Adrenal gland (tissue), 9 donors: ENCODE measurements at regions not wholly inside any gene's neighbourhood (a gene's known extent, or its start where the extent isn't known, plus 50 kb on each side); places are given as distances from the start of the nearest gene placed in this dataset.
A peak's percentile ranks its signal among the peaks of the same experiment; 100 is the strongest.

Experiments used
- DNase-seq, 7 donors: peaks; one replicate each; pipeline ENCODE4 v3.0.0-alpha.2; 2019 to 2020
- H3K27ac ChIP-seq, 5 donors: fragments of 200-600 bp; sonication (generic) in 4 of 5; 1 replicate in 3 of 5; 2 replicates in 2 of 5; pipeline versions ENCODE4 v1.5.1 to v1.8.0; 2016 to 2020; ENCODE audit warnings: mild to moderate bottlenecking in 1 of 5
- H3K27me3 ChIP-seq: fragments of 200-600 bp; 2 replicates; pipeline ENCODE4 v1.8.0; 2021
- H3K36me3 ChIP-seq, 2 donors: fragments of 200-600 bp; replicated peaks in 1 of 2; 1 replicate in 1 of 2; 2 replicates in 1 of 2; pipeline versions ENCODE4 v1.5.1 to v1.8.0; 2018 to 2022
- H3K4me1 ChIP-seq, 2 donors: fragments of 200-600 bp; replicated peaks in 1 of 2; 1 replicate in 1 of 2; 2 replicates in 1 of 2; pipeline versions ENCODE4 v1.5.1 to v1.8.0; 2018 to 2021
- H3K4me3 ChIP-seq, 4 donors: fragments of 200-600 bp; sonication (generic) in 3 of 4; one replicate each; pipeline ENCODE4 v1.5.1; 2016 to 2018
- H3K9me3 ChIP-seq, 3 donors: fragments of 200-600 bp; sonication (generic) in 1 of 3; replicated peaks in 1 of 3; 1 replicate in 2 of 3; 2 replicates in 1 of 3; pipeline versions ENCODE4 v1.5.1 to v1.8.0; 2016 to 2021
- POLR2A ChIP-seq, 2 donors: fragments of 450-650 bp; IDR thresholded peaks; one replicate each; pipeline ENCODE4 v1.6.1; 2017; ENCODE audit warnings: antibody characterized with exemption in 2 of 2, mild to moderate bottlenecking in 2 of 2, moderate library complexity in 1 of 2
- WGBS, 4 donors: extraction: QIAGEN DNeasy Blood & Tissue Kit in 2 of 4; methylation state at CpG; one replicate each; pipeline versions ENCODE4 v1.1.5 to v1.1.7; 2013 to 2017; 5-methylcytosine and 5-hydroxymethylcytosine counted together
- intact Hi-C, 2 donors: fragments of 100-400 bp; cut with DNase I; formaldehyde crosslinking; loops; one replicate each; pipeline versions ENCODE4 v1.14.1 to v1.15.0; 2022 to 2023
- TF ChIP-seq, protein P1 (sequence below), 6 experiments: fragments of 450-650 bp in 4 of 6; fragments of 200-600 bp in 2 of 6; sonication (generic) in 1 of 6; IDR thresholded peaks; 1 replicate in 5 of 6; 2 replicates in 1 of 6; pipeline versions ENCODE4 v1.5.1 to v1.8.0; 2016 to 2021; ENCODE audit warnings: antibody characterized with exemption in 6 of 6, mild to moderate bottlenecking in 2 of 6, moderate library complexity in 1 of 6
- donor health status: healthy with polysubstance abuse.
- donor health status: Bipolar disorder and iron deficiency.
- donor health status: DM: yes; HTN: yes; CAD: no.
- donor health status: DM: no; HTN: no; CAD: no.
- donor health status: DM: no; HTN: no; CAD: no.

DNA sequence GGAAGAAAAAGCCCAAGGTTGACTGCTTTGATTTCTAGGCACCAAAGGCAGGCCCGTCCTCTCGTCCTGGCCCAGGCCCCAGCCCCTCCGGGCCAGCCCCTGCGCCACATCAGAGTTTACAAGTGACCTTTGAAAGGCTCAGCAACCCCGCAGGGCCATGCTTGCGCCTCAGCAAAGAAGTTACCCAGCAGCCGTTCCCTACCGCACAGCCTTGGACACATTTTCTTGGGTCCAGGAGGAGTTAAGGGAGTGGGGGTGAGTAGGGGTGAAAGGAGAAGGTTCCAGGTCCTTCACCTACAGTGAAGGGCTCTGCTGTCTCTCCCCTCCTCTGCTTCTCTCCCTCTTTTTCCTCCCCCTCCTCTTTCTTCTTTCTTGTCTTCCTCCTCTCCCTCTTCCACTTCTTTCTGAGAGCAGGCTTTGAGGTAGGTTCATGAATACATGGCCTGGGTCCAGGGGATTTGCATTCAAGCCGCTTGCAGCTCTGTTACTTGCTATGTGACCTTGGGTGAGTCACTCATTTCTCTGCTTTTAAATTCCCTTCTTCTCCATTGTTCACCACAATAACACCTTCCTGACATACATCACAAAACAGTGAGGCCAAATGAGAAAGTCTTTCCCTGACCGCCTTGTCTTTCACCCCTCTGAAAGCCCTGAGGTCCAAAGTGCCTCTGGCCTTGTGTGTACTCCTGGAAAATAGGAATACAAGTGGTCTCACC lies 223.3 kb upstream of the TPRG1 start:
- DNase-seq, result peak; percentile 69 to 91 (median 86)
- Histone ChIP-seq H3K4me3 (peak overlapping the region in 1 of 4 donors; percentile 56), H3K27me3 (no peaks in the 10 kb centered on the region)

DNA sequence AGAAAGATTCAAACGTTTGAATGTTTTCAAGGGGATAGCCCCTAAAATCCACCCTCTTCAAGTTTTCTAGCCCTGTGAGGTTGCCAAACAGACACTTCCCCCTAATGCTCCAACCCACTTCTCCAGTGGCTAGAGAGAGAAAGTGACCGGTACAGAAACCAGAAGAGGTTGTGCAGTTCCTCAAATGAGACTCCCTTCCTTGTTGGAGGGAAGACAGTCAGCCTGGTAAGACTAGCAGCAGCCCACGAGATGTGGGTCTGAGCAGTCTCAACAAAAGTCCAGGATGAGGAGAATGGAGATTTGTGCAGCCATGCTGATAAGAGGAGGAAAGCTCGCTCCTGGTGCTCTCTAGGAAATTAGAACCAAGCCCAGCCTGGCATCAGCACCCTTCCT lies 222.8 kb upstream of the TPRG1 start:
- WGBS, 4 donors, result 32 to 51% (median 47%) methylated on average over 4 of the region's 4 CpGs
- H3K4me3 ChIP-seq, result peak overlapping the region in 1 of 4 donors; percentile 56
- H3K27ac ChIP-seq, result peak overlapping the region; percentile 95 to 99 (median 99)
- H3K4me1 ChIP-seq, result peaks cover 43 to 68% of the 10 kb centered on the region in 2 donors
- DNase-seq, result peak in 5 of 7 donors; percentile 27 to 55 (median 42)
- intact Hi-C loops, result no loop called here
- no peaks in the 10 kb centered on the region for H3K9me3 ChIP-seq
- no peaks in the 10 kb centered on the region for H3K36me3 ChIP-seq
- TF ChIP-seq POLR2A (IDR thresholded peaks at IDR 0.05), result no peak
- TF ChIP-seq, protein P1, sequence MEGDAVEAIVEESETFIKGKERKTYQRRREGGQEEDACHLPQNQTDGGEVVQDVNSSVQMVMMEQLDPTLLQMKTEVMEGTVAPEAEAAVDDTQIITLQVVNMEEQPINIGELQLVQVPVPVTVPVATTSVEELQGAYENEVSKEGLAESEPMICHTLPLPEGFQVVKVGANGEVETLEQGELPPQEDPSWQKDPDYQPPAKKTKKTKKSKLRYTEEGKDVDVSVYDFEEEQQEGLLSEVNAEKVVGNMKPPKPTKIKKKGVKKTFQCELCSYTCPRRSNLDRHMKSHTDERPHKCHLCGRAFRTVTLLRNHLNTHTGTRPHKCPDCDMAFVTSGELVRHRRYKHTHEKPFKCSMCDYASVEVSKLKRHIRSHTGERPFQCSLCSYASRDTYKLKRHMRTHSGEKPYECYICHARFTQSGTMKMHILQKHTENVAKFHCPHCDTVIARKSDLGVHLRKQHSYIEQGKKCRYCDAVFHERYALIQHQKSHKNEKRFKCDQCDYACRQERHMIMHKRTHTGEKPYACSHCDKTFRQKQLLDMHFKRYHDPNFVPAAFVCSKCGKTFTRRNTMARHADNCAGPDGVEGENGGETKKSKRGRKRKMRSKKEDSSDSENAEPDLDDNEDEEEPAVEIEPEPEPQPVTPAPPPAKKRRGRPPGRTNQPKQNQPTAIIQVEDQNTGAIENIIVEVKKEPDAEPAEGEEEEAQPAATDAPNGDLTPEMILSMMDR (IDR thresholded peaks at IDR 0.05), result no peak
- H3K27me3 ChIP-seq, result no peaks in the 10 kb centered on the region

More for the DNA sequence above, 223.3 kb upstream of the TPRG1 start:
- TF ChIP-seq POLR2A (IDR thresholded peaks at IDR 0.05), result peak in 1 of 2 donors; percentile 55
- TF ChIP-seq, protein P1 (IDR thresholded peaks at IDR 0.05), result no peak
- intact Hi-C loops, result no loop called here
- peaks cover 43 to 72% of the 10 kb centered on the region in 2 donors for H3K4me1 ChIP-seq
- WGBS, 4 donors, result 10 to 17% (median 14%) methylated on average over 10 of the region's 10 CpGs
- peak overlapping the region; percentile 95 to 99 (median 99) for H3K27ac ChIP-seq
- H3K36me3 ChIP-seq, result no peaks in the 10 kb centered on the region
- H3K9me3 ChIP-seq, result no peaks in the 10 kb centered on the region

DNA sequence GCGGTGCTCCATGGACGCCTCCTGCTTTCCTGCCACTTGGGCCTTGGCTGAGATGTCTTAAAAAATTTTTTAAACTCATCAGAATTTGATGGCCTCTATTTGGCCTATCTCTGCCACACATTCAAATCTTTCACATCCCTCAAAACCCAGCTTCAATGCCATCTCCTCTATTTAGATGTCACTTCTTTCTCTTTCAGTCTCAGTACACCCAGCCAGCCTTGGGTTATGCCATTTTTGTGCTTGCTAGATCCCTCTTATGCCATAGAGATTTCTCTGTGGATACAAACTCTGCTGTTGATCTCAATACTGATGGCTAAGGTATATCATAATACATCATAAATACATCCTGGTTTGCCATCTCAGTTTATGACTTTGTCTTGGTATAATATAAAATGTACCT lies 222.3 kb upstream of the TPRG1 start:
- no peaks in the 10 kb centered on the region for H3K36me3 ChIP-seq
- no peak for DNase-seq
- H3K9me3 ChIP-seq, result no peaks in the 10 kb centered on the region
- H3K27me3 ChIP-seq, result no peaks in the 10 kb centered on the region
- H3K4me1 ChIP-seq, result peaks cover 43 to 63% of the 10 kb centered on the region in 2 donors
- intact Hi-C loops, result no loop called here
- TF ChIP-seq, protein P1 (IDR thresholded peaks at IDR 0.05), result no peak
- TF ChIP-seq POLR2A (IDR thresholded peaks at IDR 0.05), result no peak
- peak overlapping the region in 1 of 4 donors; percentile 56 for H3K4me3 ChIP-seq
- peak overlapping the region; percentile 95 to 99 (median 99) for H3K27ac ChIP-seq
- 57 to 98% (median 96%) methylated on average over 2 of the region's 2 CpGs for WGBS, 4 donors

DNA sequence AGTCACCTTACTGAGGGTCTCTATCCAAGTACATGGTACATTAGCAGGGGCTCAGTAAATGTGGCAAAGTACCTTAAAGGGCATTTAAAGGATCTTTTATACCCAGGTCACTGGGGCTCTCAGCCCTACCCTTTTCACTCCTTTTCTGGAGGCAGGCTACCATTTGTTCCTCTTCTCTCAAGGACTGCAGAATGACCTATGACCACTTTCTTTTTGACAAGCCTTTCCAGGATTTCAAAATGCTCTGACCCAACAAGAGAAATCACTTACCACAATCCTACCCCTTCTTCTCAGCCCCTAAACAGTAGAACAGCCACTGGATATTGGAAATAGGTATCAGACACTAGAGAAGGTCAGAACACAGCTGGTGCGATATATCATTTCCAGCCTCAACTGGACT lies 221.8 kb upstream of the TPRG1 start:
- H3K36me3 ChIP-seq, result no peaks in the 10 kb centered on the region
- TF ChIP-seq, protein P1 (IDR thresholded peaks at IDR 0.05), result no peak
- TF ChIP-seq POLR2A (IDR thresholded peaks at IDR 0.05), result no peak
- no peaks in the 10 kb centered on the region for H3K27me3 ChIP-seq
- no peak overlapping the region for H3K4me3 ChIP-seq
- DNase-seq, result no peak
- H3K9me3 ChIP-seq, result no peaks in the 10 kb centered on the region
- 71 to 94% (median 78%) methylated on average over 1 of the region's 1 CpG for WGBS, 4 donors
- peaks cover 43 to 58% of the 10 kb centered on the region in 2 donors for H3K4me1 ChIP-seq
- intact Hi-C loops, result loop anchor here in 1 of 2 donors (5.0 kb wide), 1 partner anchor 1208 kb away; no protein-coding TSS in a partner anchor
- H3K27ac ChIP-seq, result peak overlapping the region; percentile 95 to 99 (median 99)
